ENCODE measurements at regions not wholly inside any gene's neighbourhood (a gene's known extent, or its start where the extent isn't known, plus 50 kb on each side); places are given as distances from the start of the nearest gene placed in this dataset.
"Not testable (repeated sequence)": the region's sequence is repeated elsewhere in the genome, so short reads cannot be mapped to it uniquely, and the experiment has no call there.

- DNase-seq, result no peak
Measured at GRCh38 chr1:234781241-234782065, 171.5 kb upstream of the IRF2BP2 start.

DNA sequence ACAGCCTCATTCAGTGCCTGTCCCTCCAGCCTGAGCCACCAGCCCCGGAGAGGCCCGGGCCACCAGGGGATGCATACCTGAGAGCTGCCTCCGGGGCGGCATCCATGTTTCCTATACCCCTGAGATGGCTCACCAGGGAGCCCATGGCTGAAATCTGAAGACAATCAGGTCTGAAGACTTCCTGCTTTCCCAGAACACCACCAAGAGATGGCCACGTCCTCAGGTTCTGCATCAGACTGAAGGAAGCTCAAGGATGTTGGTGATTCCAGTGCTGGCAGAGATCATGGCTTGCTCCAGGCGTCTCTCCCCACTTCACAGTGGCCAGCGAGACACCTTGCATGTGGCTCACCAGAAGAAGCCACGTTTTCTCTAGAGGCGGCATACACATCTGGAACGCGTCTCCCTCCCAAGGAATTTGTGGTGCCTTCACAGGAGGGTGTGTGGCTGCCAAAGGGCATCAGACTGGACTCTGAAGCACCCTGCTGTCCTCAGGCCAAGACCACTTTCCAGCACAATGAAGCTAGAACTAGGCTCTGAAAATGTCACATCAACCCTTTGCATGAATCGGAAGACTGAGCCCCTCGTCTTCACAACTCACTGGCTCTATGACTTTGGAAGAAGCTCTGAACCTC, 170.7 kb upstream of the IRF2BP2 start:
- DNase-seq, result no peak

GRCh38 chr1:234780112-234780511, 170.1 kb upstream of the IRF2BP2 start:
- DNase-seq, result no peak

DNA sequence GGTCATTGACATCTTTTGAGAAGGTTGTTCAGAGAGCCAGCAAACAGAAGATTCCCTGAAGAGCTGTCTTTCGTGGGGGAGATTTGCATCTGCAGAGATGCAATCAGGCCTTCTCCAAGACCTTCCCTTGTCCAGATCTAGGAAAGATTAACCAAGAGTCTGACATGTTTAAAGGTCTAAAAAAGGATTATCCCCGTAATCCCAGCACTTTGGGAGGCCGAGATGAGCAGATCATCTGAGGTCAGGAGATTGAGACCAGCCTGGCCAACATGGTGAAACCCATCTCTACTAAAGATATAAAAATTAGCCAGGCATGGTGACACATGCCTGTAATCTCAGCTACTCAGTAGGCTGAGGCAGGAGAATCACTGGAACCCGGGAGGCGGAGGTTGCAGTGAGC, 169.6 kb upstream of the IRF2BP2 start:
- not testable (repeated sequence) for DNase-seq

GRCh38 chr1:234779160-234779538, 169.2 kb upstream of the IRF2BP2 start:
- DNase-seq, result no peak

DNA sequence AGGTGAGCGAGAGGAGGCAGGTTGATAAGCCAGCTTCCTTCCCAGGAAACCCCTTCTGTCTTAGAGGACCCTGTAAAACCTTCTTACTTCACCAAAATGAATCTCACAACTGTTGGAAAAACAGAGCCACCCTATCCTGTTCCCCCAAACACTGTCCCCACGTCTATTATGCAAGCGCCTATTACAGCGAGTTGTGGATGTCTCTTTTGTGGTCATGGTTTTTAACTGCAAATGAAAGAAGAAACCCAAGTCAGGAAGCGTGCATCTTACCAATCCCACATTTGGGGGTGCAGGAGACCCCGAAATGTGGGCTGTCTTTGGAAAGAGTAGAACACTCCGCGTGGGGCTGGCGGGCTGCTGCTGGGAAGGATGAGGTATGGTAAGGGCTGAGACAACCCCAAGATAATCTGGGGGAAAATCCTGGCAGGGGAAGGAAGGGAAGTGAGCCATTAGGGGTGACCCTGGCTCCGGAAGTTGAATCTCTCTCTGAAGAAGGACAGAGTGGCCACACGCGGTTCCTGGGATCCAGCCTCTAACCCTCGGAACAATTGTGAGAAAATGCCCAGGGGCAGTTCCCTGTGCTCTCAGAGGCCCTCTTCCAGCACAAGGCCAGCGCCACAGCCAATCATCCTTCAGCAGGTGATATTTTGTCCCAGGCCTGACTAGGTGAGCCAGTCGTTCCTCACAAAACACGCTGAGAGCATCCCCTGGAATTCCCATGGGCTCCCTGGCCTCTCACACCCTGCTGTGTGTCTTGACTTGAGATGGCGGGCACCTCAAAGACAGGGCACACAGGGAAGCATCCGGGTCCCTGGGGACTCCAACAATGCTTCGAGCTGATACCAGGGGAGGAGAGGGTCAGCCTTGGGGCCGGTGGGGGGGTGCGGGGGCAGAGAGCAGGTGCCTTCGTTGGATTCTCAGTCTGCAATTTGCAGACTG, 168.5 kb upstream of the IRF2BP2 start:
- peak in 1 of 51 donors; percentile 15 for DNase-seq

DNA sequence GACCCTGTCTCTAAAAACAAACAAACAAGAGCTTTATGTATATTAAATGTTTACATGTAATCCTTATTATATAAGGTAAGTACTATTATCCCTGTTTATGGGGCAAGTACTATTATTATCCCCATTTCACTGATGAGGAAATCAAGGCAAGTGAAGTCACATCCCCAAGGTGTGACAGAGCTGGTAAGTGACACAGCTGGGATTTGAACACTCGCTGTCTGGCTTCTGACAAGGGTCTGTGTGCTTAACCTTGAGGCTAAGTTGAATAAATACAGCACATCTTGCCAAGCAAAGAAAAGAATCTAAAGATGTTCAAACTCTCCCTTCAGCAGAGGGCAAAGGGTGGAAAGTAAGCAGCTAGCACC, 167.9 kb upstream of the IRF2BP2 start:
- no peak for DNase-seq

- no peak for DNase-seq
Measured at GRCh38 chr1:234776876-234777855, 167.2 kb upstream of the IRF2BP2 start.

DNA sequence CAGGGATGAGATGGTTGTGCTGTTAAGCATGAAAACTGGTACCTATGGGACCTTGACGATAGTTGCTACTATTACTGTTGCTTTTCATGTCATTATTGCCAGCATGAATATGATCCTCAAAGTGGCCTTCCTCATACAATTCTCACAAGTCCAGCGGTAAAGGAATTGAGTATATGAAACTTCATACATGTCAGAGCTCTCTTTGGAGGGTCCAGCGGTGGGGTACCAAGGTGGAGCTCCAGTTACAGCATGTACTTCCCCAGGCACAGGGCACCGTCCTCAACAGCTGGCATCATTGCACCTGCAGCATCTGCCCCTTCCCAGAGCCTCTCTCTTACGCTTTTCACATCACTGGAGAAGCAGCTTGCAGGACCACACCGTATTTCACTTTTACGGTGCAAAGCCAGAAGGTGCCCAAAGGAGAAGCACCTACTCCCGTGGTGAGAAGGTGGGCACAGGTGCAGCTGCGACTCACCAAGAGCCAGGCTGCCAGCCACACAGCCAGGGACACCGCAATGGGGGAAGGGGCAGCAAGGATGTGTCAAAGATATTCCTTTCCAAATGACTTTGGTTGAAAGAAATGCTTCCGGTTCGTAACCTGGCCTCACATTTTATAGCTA, 166.4 kb upstream of the IRF2BP2 start:
- no peak for DNase-seq

DNA sequence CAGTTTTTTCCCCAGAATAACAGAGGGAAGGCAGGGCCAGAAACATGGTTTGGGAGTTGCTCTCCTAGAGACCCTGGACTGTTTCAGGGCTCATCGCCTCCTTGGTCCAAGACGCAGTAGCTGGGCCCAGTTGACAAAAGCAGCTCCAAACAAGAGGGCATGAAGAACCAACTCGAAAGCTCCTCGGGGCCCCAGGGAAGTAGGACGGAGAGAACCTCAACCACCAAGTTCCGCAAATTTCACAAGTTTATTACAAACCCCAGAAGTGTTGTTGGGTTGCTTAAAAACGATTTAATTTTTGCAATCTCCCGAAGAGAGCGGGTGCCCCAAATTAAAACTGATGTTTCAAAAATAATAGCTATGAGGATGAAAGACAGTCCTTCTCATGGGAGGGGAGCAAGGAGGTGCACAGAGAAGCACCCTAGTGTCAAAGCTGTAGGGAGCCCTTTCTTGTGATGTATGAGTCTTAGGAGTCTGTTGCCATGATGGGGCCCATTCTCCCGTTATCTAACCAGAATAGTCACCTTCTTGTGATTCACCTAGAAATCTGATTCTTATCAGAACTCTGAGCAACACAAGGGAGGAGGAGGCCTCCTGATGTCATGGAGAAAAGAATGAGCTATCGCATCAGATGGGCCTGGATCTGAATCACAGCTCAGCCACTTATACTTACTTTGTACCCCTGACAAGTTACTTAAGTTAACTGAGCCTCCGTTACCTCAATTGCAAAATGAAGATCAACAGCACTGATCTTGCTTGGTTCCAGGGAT, 165.7 kb upstream of the IRF2BP2 start:
- no peak for DNase-seq

GRCh38 chr1:234774971-234775370, 165.0 kb upstream of the IRF2BP2 start:
- no peak for DNase-seq

DNA sequence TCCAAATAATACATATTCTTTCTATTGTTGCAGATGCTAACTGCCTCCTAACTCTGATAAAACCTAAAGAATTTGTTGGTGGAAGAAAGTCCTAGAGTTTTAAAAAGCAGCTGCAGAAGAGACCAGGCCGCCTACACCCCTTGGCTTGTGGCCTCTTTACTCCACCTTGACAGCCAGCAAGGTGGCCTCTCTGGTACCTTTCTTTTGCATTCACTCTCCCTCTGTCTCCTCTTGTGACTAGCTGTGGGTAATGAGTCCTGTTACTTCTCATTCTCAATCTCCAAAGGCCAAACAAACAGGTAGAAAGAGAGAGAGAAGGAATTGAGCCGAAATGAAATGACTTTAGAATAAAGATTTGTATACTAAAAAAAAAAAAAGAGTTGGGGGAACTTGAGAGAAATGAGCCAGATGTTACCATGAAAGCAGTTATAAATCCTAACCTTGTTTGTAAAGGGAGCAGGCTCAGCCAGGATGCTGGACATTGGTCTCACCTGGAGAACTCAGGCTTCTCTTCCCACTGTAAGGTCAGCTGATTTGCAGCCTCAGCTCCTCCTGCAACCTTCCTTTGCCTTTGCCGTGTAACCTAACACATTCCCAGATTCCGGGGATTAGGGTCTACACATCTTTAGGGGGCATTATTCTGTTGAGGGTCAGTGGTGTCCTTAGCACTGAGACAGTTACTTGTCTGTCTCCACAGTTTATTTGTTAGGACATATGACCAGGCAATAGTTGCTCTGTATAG, 164.1 kb upstream of the IRF2BP2 start:
- no peak for DNase-seq

- peak in 3 of 51 donors; percentile 25 to 54 (median 45) for DNase-seq
Measured at GRCh38 chr1:234772345-234773147, 162.6 kb upstream of the IRF2BP2 start.

- no peak for DNase-seq
Measured at GRCh38 chr1:234771642-234772344, 161.8 kb upstream of the IRF2BP2 start.

DNA sequence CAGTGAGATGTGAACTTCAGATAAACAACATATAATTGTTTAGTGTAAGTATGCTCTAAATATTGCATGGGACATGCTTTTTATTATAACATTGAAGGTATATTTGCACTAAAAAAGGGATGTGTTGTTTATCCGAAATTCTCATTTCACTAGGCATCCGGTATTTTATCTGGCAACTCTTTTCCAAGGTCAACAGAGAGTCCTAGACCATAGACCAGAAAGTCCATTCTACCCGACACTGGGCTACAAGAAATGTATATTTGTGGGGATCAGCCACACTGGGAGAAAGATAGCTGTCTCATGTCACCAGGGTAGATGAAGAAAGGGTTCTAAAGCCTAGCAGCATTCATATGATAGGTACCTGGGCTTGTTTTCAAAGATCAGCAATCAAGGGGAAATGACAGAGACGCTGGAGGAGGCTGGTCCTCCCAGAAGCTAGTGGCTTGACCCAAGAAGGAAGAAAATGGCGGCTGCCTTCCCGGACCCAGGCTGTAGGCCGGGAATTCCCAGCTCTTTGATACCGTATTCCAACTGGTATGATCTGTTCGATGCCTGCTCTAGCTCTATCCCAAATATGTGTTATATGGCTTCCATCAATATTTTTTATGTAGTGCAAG, 161.1 kb upstream of the IRF2BP2 start:
- DNase-seq, result no peak

- DNase-seq, result no peak
Measured at GRCh38 chr1:234769986-234770795, 160.2 kb upstream of the IRF2BP2 start.

Data from hypothalamus (tissue), 51 donors.